ENCODE measurements at regions not wholly inside any gene's neighbourhood (a gene's known extent, or its start where the extent isn't known, plus 50 kb on each side); places are given as distances from the start of the nearest gene placed in this dataset.

GRCh38 chr2:196499686-196500085 is 139.8 kb upstream of the CCDC150 start:
- no peaks in the 10 kb centered on the region for H3K9me3 ChIP-seq (replicated peaks; ENCODE audit: control insufficient read depth, insufficient read depth, low read length)
- no peak overlapping the region for H3K4me2 ChIP-seq (ENCODE audit: insufficient read depth, low read length)
- no peak overlapping the region for H3K9ac ChIP-seq (replicated peaks; ENCODE audit: extremely low read depth, insufficient read depth, low read length)
- dilution Hi-C loops (cut with MboI; ENCODE audit: extremely low pct_ligation_motif_present, low sequenced_read_pairs) (no loop called here), intact Hi-C loops (cut with micrococcal nuclease) (no loop called here)
- POLR2A ChIA-PET: no interaction called here
- no peak overlapping the region for H2AFZ ChIP-seq (ENCODE audit: low read depth, low read length)
- no peak overlapping the region for H3K4me3 ChIP-seq (replicated peaks in 1 of 3; ENCODE audit: insufficient read depth in 1 of 3, low read depth in 1 of 3, low read length in 3 of 3)
- DNase-seq (ENCODE audit: low read depth, low spot score): no peak
- TF ChIP-seq CTCF (IDR thresholded peaks at IDR 0.05; ENCODE audit: extremely low read depth in 1 of 2, insufficient read depth in 1 of 2, low read depth in 1 of 2, low read length in 2 of 2) (no peak), FOS (IDR thresholded peaks at IDR 0.05; ENCODE audit: borderline replicate concordance, insufficient read depth, low read length) (no peak), POLR2AphosphoS5 (IDR thresholded peaks at IDR 0.05; ENCODE audit: insufficient read depth, low read depth, low read length) (no peak), MYC (IDR thresholded peaks at IDR 0.05; ENCODE audit: low read depth, low read length) (no peak), EZH2 (IDR thresholded peaks at IDR 0.05; ENCODE audit: borderline replicate concordance, low read depth, low read length, severe bottlenecking) (no peak), JUN (IDR thresholded peaks at IDR 0.05; ENCODE audit: borderline replicate concordance, insufficient read depth, insufficient read length, low read depth) (no peak), POLR2A (IDR thresholded peaks at IDR 0.05; ENCODE audit: low read depth, low read length) (no peak), GATA2 (IDR thresholded peaks at IDR 0.05; ENCODE audit: insufficient read depth, insufficient read length, low read depth, low read length) (no peak)
- TF ChIP-seq, protein P1, sequence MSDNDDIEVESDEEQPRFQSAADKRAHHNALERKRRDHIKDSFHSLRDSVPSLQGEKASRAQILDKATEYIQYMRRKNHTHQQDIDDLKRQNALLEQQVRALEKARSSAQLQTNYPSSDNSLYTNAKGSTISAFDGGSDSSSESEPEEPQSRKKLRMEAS (IDR thresholded peaks at IDR 0.05; ENCODE audit: insufficient read depth, insufficient read length): no peak
- no peaks in the 10 kb centered on the region for H3K9me1 ChIP-seq (replicated peaks; ENCODE audit: control insufficient read depth, extremely low read depth, insufficient read depth, low read length)
- H3K4me1 ChIP-seq (ENCODE audit: control insufficient read depth, extremely low read depth, insufficient read depth, low read length): peaks cover 2% of the 10 kb centered on the region
- H3K79me2 ChIP-seq (ENCODE audit: control insufficient read depth, insufficient read depth, low read length): no peaks in the 10 kb centered on the region
- H4K20me1 ChIP-seq (replicated peaks; ENCODE audit: control insufficient read depth, extremely low read depth, insufficient read depth, low read length): no peaks in the 10 kb centered on the region
- no peaks in the 10 kb centered on the region for H3K36me3 ChIP-seq (ENCODE audit: control insufficient read depth in 2 of 2, extremely low read depth in 1 of 2, insufficient read depth in 2 of 2, low read length in 2 of 2)
- CTCF ChIA-PET: no interaction called here
- FAIRE-seq: no peak
- no TSS peak for BruUV-seq (replicated peaks)
- no peak overlapping the region for H3K27ac ChIP-seq (ENCODE audit: insufficient read depth, low read depth, low read length)
- no peaks in the 10 kb centered on the region for H3K27me3 ChIP-seq (ENCODE audit: control insufficient read depth in 2 of 2, insufficient read depth in 2 of 2, low read length in 2 of 2)

Data from endothelial cell of umbilical vein (primary cell).